Testis (tissue), 2 donors: ENCODE measurements at regions not wholly inside any gene's neighbourhood (a gene's known extent, or its start where the extent isn't known, plus 50 kb on each side); places are given as distances from the start of the nearest gene placed in this dataset.

Source experiments
- POLR2A ChIP-seq: fragments of 450-650 bp; IDR thresholded peaks from one replicate; pipeline ENCODE4 v1.6.1; 2017; ENCODE audit warnings: antibody characterized with exemption, mild to moderate bottlenecking, moderate library complexity
- TF ChIP-seq, protein P1 (sequence below), 3 experiments: fragments of 450-650 bp in 2 of 3; fragments of 200-600 bp in 1 of 3; sonication (generic) in 1 of 3; IDR thresholded peaks; one replicate each; pipeline ENCODE4 v1.5.1; 2016 to 2019; ENCODE audit warnings: antibody characterized with exemption in 3 of 3, mild to moderate bottlenecking in 2 of 3, moderate library complexity in 1 of 3

DNA sequence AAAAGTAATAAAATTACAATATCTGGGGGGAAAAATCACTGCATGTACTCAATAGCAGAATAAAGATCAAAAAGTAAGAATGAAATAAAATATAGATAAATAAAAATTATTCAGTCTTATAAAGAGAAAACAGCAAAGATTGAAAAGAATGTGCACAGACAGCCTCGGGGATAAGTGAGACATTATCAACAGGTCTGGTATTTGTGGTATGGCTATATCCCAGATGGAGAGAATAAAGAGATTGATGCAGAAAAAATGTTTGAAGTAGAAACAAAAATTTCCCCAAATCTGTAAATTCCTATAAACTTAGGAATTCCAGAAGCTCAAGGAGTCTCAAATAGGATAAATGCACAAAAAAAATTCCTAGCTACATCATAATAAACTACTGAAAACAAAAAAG is 74.5 kb upstream of the LUZP2 start:
- TF ChIP-seq, protein P1, sequence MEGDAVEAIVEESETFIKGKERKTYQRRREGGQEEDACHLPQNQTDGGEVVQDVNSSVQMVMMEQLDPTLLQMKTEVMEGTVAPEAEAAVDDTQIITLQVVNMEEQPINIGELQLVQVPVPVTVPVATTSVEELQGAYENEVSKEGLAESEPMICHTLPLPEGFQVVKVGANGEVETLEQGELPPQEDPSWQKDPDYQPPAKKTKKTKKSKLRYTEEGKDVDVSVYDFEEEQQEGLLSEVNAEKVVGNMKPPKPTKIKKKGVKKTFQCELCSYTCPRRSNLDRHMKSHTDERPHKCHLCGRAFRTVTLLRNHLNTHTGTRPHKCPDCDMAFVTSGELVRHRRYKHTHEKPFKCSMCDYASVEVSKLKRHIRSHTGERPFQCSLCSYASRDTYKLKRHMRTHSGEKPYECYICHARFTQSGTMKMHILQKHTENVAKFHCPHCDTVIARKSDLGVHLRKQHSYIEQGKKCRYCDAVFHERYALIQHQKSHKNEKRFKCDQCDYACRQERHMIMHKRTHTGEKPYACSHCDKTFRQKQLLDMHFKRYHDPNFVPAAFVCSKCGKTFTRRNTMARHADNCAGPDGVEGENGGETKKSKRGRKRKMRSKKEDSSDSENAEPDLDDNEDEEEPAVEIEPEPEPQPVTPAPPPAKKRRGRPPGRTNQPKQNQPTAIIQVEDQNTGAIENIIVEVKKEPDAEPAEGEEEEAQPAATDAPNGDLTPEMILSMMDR (IDR thresholded peaks at IDR 0.05), result no peak
- TF ChIP-seq POLR2A, result no peak
